H1 (cell line): ENCODE measurements at regions not wholly inside any gene's neighbourhood (a gene's known extent, or its start where the extent isn't known, plus 50 kb on each side); places are given as distances from the start of the nearest gene placed in this dataset.

Source experiments
- BRCA1 ChIP-seq: IDR thresholded peaks from 2 replicates; pipeline ENCODE4 v1.6.1; 2012; ENCODE audit warnings: low read depth, low read length, improper control_type of control experiment
- CHD1 ChIP-seq: IDR thresholded peaks from 2 replicates; pipeline ENCODE4 v1.6.1; 2012; ENCODE audit warnings: low read depth, low read length, improper control_type of control experiment
- KDM4A ChIP-seq: IDR thresholded peaks from one replicate; pipeline ENCODE4 v1.7.1; 2012; ENCODE audit warnings: low read depth, mild to moderate bottlenecking, moderate library complexity, low read length, inconsistent platforms; ENCODE audit not compliant: severe bottlenecking
- PHF8 ChIP-seq: fragments of 200-600 bp; sonication (generic); conservative IDR thresholded peaks from 2 replicates; pipeline ENCODE4 v1.7.1; 2012; ENCODE audit warnings: low read depth, mild to moderate bottlenecking, inconsistent platforms, low read length, moderate library complexity
- POU5F1 ChIP-seq: IDR thresholded peaks from 2 replicates; pipeline ENCODE4 v1.6.1; 2011; ENCODE audit warnings: low read depth, mild to moderate bottlenecking, low read length, moderate library complexity
- SP2 ChIP-seq: IDR thresholded peaks from 2 replicates; pipeline ENCODE4 v1.6.1; 2012; ENCODE audit warnings: mild to moderate bottlenecking, low read length, inconsistent platforms
- TAF7 ChIP-seq: optimal IDR thresholded peaks from 2 replicates; pipeline ENCODE3; 2011; ENCODE audit warnings: low read depth, mild to moderate bottlenecking, inconsistent platforms, low read length, moderate library complexity, borderline replicate concordance
- TCF12 ChIP-seq: IDR thresholded peaks from 2 replicates; pipeline ENCODE4 v1.6.1; 2011; ENCODE audit warnings: low read depth, mild to moderate bottlenecking, low read length
- TF ChIP-seq, protein P1 (sequence below): fragments of 300-600 bp; sonication (generic); IDR thresholded peaks from 2 replicates; pipeline ENCODE4 v1.7.1; 2012; ENCODE audit warnings: low read length, moderate library complexity, mild to moderate bottlenecking, inconsistent platforms; ENCODE audit not compliant: insufficient replicate concordance
- TF ChIP-seq, protein P2 (sequence below): IDR thresholded peaks from 2 replicates; pipeline ENCODE4 v1.6.1; 2011; ENCODE audit warnings: low read depth, mild to moderate bottlenecking, low read length; ENCODE audit not compliant: insufficient read depth

DNA sequence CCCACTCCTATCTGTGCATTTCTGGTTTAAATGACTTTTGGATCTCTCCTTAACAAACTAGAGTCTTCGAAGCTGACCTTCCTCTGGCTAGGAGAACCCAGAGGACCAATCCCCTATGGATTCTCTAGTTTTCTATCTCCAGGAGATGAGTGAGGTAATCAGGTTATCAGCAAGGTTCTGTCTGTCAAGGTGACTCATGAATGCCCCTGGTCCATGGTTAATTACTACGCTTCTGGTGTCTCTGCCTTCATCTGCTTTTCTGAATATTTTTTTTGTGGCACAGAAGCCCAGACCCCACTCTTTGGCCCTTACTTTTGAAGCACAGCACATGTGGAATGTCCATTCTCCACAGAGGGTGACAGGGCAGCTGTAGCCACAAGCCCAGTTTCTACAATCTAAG is 897.9 kb upstream of the KLHL29 start (continued):
- TF ChIP-seq, protein P1, sequence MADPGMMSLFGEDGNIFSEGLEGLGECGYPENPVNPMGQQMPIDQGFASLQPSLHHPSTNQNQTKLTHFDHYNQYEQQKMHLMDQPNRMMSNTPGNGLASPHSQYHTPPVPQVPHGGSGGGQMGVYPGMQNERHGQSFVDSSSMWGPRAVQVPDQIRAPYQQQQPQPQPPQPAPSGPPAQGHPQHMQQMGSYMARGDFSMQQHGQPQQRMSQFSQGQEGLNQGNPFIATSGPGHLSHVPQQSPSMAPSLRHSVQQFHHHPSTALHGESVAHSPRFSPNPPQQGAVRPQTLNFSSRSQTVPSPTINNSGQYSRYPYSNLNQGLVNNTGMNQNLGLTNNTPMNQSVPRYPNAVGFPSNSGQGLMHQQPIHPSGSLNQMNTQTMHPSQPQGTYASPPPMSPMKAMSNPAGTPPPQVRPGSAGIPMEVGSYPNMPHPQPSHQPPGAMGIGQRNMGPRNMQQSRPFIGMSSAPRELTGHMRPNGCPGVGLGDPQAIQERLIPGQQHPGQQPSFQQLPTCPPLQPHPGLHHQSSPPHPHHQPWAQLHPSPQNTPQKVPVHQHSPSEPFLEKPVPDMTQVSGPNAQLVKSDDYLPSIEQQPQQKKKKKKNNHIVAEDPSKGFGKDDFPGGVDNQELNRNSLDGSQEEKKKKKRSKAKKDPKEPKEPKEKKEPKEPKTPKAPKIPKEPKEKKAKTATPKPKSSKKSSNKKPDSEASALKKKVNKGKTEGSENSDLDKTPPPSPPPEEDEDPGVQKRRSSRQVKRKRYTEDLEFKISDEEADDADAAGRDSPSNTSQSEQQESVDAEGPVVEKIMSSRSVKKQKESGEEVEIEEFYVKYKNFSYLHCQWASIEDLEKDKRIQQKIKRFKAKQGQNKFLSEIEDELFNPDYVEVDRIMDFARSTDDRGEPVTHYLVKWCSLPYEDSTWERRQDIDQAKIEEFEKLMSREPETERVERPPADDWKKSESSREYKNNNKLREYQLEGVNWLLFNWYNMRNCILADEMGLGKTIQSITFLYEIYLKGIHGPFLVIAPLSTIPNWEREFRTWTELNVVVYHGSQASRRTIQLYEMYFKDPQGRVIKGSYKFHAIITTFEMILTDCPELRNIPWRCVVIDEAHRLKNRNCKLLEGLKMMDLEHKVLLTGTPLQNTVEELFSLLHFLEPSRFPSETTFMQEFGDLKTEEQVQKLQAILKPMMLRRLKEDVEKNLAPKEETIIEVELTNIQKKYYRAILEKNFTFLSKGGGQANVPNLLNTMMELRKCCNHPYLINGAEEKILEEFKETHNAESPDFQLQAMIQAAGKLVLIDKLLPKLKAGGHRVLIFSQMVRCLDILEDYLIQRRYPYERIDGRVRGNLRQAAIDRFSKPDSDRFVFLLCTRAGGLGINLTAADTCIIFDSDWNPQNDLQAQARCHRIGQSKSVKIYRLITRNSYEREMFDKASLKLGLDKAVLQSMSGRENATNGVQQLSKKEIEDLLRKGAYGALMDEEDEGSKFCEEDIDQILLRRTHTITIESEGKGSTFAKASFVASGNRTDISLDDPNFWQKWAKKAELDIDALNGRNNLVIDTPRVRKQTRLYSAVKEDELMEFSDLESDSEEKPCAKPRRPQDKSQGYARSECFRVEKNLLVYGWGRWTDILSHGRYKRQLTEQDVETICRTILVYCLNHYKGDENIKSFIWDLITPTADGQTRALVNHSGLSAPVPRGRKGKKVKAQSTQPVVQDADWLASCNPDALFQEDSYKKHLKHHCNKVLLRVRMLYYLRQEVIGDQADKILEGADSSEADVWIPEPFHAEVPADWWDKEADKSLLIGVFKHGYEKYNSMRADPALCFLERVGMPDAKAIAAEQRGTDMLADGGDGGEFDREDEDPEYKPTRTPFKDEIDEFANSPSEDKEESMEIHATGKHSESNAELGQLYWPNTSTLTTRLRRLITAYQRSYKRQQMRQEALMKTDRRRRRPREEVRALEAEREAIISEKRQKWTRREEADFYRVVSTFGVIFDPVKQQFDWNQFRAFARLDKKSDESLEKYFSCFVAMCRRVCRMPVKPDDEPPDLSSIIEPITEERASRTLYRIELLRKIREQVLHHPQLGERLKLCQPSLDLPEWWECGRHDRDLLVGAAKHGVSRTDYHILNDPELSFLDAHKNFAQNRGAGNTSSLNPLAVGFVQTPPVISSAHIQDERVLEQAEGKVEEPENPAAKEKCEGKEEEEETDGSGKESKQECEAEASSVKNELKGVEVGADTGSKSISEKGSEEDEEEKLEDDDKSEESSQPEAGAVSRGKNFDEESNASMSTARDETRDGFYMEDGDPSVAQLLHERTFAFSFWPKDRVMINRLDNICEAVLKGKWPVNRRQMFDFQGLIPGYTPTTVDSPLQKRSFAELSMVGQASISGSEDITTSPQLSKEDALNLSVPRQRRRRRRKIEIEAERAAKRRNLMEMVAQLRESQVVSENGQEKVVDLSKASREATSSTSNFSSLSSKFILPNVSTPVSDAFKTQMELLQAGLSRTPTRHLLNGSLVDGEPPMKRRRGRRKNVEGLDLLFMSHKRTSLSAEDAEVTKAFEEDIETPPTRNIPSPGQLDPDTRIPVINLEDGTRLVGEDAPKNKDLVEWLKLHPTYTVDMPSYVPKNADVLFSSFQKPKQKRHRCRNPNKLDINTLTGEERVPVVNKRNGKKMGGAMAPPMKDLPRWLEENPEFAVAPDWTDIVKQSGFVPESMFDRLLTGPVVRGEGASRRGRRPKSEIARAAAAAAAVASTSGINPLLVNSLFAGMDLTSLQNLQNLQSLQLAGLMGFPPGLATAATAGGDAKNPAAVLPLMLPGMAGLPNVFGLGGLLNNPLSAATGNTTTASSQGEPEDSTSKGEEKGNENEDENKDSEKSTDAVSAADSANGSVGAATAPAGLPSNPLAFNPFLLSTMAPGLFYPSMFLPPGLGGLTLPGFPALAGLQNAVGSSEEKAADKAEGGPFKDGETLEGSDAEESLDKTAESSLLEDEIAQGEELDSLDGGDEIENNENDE = no peak
- no peak for TF ChIP-seq SP2
- TF ChIP-seq, protein P2, sequence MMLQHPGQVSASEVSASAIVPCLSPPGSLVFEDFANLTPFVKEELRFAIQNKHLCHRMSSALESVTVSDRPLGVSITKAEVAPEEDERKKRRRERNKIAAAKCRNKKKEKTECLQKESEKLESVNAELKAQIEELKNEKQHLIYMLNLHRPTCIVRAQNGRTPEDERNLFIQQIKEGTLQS = no peak
- no peak for TF ChIP-seq BRCA1
- no peak for TF ChIP-seq TAF7
- no peak for TF ChIP-seq POU5F1
- TF ChIP-seq PHF8 = no peak
- TF ChIP-seq CHD1 = no peak
- no peak for TF ChIP-seq TCF12
- no peak for TF ChIP-seq KDM4A
